GM21619 (cell line): ENCODE measurements at regions not wholly inside any gene's neighbourhood (a gene's known extent, or its start where the extent isn't known, plus 50 kb on each side); places are given as distances from the start of the nearest gene placed in this dataset.
"Not testable (repeated sequence)": the region's sequence is repeated elsewhere in the genome, so short reads cannot be mapped to it uniquely, and the experiment has no call there.

Experiments used
- ATAC-seq: cut with Tn5 transposase; IDR thresholded peaks from one replicate; pipeline ENCODE4 v1.9.1; 2021; ENCODE audit not compliant: unreplicated experiment

DNA sequence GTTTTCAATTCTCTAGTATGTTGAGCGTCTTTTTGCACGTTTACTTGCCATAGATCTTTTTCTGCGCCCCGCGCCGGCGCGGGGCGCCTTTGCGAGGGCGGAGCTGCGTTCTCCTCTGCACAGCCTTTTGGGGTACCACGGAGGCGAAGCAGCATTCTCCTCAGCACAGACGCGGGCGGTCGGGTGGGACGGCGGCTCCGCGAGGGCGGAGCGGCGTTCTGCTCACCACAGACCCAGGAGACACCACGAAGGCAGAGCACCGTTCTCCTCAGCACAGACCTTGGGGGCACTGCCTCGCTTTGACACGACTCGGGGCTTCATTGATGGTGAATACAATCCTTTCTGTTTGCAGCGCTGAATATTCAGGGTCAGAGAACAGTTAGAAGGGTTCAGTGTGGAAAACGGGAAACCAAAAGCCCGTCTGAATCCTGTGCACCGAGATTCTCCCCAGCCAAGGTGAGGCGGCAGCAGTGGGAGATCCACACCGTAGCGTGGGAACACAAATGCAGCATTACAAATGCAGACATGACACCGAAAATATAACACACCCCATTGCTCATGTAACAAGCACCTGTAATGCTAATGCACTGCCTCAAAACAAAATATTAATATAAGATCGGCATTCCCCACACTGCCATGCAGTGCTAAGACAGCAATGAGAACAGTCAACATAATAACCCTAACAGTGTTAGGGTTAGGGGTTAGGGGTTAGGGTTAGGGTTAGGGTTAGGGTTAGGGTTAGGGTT, 190.7 kb upstream of the VIPR2 start:
- ATAC-seq, result not testable (repeated sequence)

- not testable (repeated sequence) for ATAC-seq
Observed at GRCh38 chr7:159332854-159333479, 188.3 kb upstream of the VIPR2 start.

DNA sequence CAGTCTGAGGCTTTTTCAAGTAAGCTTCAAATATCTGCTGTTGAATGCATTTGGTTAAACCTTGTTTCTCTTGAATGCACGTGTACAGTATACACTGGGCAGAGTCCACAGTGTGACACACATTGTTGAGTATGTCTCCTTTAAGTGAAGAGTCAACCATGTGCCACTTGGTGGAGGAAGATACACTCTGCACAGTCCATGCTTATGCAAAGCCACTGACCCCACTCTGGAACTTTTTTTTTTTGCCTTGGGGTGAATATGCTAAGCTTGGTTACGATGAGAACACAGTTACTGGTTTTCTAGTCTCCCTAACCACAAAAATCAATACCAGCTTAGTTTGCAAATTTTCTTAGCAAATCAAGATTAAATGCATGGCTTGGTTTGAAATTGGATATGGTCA, 186.8 kb upstream of the VIPR2 start:
- no peak for ATAC-seq

DNA sequence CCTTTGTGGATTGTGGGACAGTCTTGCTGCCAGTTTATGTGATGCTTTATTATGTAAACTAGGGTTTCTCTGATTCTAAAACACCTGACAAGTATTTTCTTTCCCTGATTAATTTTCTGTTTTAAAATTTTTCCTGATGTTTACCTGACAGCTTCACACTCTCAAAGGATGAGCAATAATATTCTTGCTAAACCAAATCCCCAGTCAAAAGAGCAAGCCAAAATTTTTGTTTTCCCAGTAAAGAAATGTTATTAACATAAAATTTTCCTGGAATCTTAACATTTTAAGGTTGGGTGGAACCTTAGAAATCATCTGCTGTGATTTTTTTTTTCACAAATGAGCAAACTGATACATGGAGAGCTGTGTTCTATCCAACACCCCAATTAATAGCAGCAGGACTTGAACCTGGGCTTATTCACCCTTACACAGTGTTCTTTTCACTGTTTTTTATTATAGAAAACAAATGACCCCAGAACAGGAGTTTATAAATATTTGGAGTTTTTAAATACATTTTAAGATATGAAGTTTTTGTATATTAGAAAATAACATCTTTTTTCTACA, 185.2 kb upstream of the VIPR2 start:
- no peak for ATAC-seq

GRCh38 chr7:159328096-159328495, 183.4 kb upstream of the VIPR2 start:
- no peak for ATAC-seq

DNA sequence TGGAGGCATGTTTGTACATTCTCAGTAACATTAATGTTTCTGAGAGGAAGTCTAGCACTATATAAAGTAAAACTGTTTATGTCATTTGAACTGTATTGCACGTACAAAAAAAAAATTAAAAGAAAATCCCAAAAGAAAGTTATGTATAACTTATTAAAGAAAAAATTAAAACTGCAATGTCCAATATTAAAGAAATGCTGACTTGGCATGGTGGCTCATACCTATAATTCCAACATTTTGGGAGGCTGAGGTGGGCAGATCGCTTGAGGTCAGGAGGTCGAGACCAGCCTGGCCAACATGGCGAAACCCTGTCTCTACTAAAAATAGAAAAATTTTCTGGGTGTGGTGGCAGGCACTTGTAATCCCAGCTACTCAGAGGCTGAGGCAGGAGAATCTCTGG, 178.7 kb upstream of the VIPR2 start:
- no peak for ATAC-seq

GRCh38 chr7:159321278-159321677, 176.6 kb upstream of the VIPR2 start:
- ATAC-seq, result no peak

- ATAC-seq, result no peak
Observed at GRCh38 chr7:159318682-159319351, 174.2 kb upstream of the VIPR2 start.

GRCh38 chr7:159317294-159317693, 172.6 kb upstream of the VIPR2 start:
- ATAC-seq, result no peak

DNA sequence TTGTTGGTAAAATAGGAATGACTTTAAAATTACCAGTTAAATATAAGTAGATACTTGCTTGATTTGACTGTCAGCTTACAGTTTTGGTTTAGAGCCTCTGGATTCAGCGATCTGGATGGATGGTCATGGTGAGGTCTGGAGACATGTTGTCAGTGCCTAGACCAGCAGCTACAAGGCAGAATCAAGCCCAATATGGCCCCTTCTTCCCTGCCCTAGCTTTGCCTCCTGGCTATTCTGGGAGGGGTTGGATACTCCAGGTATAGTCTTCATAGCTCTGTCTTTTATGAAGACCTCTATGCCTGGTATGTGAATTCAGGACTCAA, 166.5 kb upstream of the VIPR2 start:
- ATAC-seq, result no peak

- ATAC-seq, result no peak
Observed at GRCh38 chr7:159310457-159311171, 165.9 kb upstream of the VIPR2 start.

DNA sequence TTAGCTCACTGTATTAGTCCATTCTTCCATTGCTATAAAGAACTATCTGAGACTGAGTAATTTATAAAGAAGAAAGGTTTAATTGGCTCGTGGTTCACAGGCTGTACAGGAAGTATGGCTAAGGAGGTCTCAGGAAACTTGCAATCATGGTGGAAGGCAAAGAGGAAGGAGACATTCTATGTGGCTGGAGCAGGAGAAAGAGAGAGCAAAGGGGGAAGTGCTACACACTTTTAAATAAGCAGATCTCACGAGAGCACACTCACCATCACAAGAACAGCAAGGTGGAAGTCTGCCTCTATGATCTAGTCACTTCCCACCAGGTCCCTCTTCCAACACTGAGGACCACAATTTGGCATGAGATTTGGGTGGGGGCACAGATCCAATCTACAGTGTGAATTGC, 164.5 kb upstream of the VIPR2 start:
- not testable (repeated sequence) for ATAC-seq

DNA sequence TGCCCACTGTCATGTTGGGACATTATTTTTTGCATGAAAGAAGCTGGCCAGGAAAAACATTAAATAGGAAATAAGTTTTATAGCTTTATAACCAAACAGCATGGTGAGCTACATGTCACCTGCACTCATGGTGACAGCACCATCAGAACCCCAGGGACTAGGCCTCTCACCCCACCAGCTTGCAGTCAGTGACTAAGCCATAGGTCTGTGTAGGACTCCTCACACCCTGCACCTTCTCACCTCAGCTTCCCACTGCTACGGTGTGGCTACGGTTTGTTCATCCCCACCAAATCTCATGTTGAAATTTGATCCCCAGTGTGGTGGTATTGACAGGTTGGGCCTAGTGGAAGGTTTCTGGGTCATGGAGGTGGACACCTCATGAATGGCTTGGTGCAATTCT, 161.3 kb upstream of the VIPR2 start:
- no peak for ATAC-seq

DNA sequence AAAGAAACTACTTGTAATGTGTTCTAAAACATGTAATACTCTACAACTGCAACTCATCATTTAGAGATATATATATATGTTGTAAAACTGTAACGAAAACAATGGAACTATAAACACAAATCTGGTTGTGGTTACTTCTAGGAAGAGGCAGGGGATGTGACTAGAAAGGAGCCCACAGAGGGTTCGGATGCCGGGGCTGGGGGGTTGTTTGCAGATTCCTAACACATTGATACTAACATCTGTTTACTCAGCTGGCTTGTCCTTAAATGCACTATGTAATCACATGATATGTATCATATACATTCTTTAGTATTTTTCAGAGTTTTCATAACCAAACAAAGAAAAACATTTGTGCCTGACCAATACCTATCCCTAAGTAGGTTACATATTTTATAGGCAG, 160.5 kb upstream of the VIPR2 start:
- ATAC-seq, result not testable (repeated sequence)

DNA sequence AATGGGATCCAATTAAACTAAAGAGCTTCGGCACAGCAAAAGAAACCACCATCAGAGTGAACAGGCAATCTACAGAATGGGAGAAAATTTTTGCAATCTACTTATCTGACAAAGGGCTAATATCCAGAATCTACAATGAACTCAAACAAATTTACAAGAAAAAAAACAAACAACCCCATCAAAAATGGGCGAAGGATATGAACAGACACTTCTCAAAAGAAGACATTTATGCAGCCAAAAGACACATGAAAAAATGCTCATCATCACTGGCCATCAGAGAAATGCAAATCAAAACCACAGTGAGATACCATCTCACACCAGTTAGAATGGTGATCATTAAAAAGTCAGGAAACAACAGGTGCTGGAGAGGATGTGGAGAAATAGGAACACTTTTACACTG, 158.8 kb upstream of the VIPR2 start:
- ATAC-seq, result not testable (repeated sequence)

- ATAC-seq, result no peak
Observed at GRCh38 chr7:159296093-159296681, 151.5 kb upstream of the VIPR2 start.

DNA sequence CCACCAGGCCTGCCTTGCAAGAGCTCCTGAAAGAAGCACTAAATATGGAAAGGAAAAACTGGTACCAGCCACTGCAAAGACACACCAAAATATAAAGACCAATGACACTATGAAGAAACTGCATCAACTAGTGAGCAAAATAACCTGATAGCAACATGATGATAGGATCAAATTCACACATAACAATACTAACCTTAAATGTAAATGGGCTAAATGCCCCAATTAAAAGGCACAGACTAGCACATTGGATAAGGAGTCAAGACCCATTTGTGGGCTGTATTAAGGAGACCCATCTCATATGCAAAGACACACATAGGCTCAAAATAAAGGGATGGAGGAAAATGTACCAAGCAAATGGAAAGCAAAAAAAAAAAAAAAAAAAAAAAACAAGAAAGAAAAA, 141.8 kb upstream of the VIPR2 start:
- ATAC-seq, result not testable (repeated sequence)

GRCh38 chr7:159281573-159281972, 136.9 kb upstream of the VIPR2 start:
- no peak for ATAC-seq

DNA sequence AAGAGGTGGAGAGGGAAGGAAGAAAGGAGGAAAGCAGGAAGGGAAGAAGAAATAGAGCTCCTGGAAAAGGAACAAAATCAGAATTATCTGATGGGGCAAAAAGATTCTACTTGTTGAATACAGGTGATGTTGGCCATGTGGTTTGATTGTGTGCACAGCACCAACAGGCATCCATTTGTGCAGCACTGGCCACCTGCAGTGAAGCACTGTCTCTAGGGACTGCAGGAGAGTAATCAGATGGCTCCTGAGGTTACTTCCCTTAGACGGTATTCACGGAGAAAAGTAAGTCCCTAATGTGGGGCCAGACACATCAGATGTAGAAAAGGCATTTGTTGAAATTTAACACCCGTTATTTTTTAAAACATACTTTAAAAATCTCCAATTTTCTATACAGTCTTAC, 135.3 kb upstream of the VIPR2 start:
- no peak for ATAC-seq

DNA sequence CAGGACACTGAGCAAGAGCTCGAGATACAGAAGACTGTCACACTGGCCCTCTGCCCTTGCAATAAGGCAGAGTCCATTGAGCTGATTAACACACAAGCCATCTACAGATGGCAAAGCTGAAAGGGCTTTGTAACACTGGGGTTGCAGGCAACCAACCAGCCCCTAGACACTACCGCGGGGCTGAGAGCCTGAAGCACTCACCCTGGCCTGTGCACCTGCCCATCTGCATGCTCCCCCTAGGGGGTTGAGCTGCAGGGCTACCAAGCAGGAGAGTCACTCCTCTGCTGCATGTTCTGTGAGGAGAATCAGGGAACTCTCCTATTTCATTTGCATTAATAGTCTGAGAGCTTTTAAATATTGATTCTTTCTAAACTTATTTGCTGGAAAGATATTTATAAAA, 128.1 kb upstream of the VIPR2 start:
- no peak for ATAC-seq

DNA sequence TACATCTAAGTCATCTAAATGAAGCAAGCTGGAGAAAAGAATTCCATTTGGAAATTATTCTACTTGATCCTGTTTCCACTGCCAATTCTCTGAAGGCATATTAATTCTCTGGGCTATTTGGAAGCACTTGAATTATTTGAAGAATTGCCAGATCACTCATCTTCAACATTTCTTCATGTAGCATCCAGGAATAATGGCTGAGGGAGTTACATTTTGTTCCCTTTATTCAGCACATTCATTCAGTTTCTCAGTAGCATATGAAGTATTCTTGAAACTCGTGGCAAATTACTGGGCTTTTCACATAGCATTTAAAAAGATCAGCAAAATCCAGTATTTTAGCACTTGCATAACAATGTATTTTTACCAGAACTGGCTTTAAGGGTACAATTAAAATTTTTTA, 127.1 kb upstream of the VIPR2 start:
- ATAC-seq, result no peak
